HG02870 (cell line): ENCODE measurements at regions not wholly inside any gene's neighbourhood (a gene's known extent, or its start where the extent isn't known, plus 50 kb on each side); places are given as distances from the start of the nearest gene placed in this dataset.

ENCODE experiments used
- ATAC-seq: cut with Tn5 transposase; IDR thresholded peaks from one replicate; pipeline ENCODE4 v1.9.1; 2021; ENCODE audit warnings: mild to moderate bottlenecking, moderate library complexity; ENCODE audit not compliant: unreplicated experiment

GRCh38 chr1:184302346-184302745 is 84.5 kb upstream of the C1orf21 start:
- ATAC-seq, result no peak

DNA sequence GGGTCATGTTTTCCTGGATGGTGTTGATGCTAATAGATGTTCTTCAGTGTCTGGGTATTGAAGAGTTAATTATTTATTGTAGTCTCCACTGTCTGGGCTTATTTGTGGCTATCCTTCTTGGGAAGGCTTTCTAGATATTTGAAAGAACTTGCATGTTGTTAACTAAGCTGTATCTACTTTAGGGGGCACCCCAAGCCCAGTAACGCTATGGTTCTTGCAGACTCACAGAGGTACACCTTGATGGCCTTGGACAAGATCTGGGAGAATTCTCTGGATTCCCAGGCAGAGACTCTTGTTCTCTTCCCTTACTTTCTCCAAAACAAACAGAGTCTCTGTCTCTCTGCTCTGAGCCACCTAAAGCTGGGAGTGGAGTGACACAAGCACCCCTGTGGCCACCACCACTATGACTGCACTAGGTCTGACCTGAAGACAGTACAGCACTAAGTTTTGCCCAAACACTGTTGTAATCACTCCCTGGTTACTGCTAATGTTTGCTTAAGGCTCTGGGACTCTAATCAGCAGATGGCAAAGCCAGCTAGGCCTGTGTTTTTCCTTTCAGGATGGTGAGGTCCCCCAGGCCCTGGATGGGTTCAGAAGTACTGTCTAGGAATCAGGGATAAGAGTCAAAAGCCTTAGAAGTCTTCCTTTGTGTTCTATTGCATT is 76.5 kb upstream of the C1orf21 start:
- ATAC-seq, result no peak

- no peak for ATAC-seq
Observed at GRCh38 chr1:184311580-184311979, 75.2 kb upstream of the C1orf21 start.

- no peak for ATAC-seq
Observed at GRCh38 chr1:184315254-184315653, 71.6 kb upstream of the C1orf21 start.

DNA sequence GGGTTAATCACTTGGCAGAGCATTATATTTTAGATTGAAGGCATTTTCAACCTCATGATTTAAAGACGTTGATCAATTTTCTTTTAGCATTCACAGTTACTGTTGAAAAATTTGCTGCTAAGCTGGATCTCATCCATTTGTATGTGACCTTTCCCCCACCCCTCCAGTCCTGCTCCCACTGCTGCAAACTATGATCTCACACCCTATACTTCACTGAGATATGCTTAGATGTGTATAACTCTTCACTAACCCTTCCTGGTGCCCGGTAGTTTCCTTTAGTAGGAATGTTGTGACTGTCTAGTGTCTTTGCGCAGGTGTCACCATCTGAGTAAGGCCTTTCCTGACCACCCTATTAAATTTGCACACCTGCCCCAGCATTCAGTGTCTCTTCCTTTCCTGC is 67.0 kb upstream of the C1orf21 start:
- ATAC-seq, result no peak

DNA sequence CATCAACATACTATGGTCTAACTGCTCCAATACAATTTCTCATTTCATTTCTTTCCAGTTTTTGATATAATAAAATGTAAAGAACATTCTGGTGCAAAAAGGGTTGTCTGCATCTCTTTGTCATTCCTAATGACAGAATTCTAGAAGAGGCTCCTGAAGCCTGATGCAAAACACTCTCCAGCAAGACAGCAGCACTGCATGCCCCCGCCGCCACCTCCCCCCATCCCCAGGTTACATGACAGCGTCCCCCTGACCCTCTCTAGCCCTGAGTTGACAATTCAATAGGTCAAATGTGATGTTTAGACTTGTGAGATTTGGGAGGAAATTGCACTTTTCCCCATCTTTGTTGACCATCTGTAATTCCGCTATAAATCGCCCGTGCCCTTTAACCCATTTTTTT is 64.6 kb upstream of the C1orf21 start:
- ATAC-seq, result no peak

GRCh38 chr1:184324972-184325371 is 61.9 kb upstream of the C1orf21 start:
- ATAC-seq, result no peak

DNA sequence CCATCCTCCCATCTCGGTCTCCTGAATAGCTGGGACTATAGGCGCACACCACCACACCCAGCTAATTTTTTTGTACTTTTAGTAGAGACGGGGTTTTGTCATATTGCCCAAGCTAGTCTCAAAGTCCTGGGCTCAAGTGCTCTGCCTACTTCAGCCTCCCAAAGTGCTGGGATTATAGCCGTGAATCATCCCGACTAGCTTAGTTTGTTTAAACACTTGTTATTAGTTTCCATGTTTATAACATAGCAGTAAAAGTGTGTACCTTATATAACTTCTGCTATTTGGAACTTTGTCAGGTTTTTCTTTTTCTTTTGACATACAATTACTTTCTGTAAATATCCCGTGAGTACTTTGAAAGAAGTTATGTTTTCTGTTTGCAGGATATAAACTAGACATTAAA is 60.6 kb upstream of the C1orf21 start:
- ATAC-seq, result no peak

DNA sequence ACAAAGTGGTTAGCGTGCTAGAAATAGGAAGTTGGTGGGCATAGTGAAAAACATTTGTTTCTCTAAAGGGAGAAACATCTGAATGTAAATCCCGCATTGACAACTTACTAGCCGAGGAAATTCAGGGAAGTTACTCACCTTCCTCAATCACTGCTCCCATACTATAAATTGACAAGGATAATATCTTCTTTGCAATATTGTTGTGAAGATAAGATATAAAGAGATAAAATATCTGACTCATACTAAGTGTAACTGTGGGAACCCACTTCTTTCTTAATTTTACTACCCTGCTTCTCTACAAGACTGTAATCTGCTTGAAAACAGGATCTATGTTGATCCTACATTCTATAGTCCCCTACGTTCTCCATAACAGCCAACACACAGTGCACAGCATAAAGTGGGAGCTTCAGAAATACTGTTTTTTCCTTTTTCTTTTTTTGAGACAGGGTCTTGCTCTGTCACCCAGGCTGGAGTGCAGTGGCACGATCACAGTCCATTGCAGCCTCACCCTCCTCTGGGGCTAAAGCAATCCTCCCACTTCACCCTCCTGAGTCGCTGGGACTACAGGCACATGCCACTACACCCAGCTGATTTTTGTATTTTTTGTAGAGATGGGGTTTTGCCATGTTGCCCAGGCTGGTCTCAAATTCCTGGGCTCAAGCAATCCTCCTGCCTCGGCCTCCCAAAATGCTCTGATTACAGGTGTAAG is 57.4 kb upstream of the C1orf21 start:
- no peak for ATAC-seq

DNA sequence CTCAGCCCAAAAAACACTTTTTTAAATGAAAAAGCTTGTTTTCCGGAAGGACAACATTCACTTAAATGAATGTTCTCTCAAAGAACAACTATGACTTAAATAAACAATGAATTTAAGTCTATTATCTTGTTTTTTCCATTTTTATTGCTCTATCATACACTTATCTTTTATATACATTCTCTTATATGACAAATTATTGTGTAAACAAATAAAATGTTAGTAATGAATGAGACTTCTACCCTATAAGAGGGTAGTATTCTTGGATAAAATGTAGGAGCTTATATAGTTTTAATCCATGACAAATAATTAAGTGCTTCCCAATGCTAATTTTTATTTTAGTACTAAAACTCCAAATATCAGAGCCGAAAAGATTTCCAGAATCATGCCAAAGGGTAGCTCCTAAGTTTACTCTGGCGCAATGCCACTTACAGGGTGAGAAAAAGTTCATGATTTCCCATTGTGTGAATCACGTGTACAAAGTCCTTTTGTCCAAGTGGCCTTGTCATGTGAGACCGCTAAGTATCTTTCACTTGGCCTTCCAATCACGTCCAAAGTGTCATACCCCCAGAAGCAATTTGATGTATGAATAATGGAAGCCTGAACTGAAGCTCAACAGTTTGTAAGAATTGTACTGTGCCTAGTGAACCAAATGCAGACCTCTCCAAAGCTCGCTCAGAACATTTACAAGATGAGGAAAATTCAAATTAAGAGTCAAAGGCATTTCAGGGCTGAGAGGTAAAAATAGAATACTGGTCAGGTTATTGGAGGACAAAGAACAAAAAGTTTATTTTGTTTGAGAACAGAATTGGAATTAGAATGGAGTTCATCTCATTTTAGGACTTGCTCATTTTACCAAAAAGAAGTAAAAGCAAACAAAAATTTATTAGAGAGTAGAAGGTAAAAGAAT is 56.6 kb upstream of the C1orf21 start:
- ATAC-seq, result no peak

DNA sequence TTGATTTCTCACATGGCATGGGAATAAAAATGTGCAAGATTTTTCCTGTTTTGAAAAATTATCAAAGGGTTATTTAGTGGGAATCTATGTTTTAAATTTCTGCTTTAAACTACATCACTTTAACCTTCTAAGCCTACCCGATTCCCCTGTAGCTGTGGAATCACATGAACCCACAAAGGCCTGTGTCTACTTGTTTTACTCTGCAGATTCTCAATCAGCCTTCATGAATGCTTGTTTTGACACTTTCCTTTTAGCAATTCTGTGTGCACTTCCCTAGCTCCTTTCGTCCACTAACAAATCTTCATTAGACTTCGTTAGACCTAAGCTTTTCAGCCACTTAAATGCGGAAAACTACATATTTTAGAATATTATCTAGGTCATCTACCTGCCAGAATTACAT is 56.0 kb upstream of the C1orf21 start:
- no peak for ATAC-seq
